Muscle of leg (tissue), 3 donors: ENCODE measurements at regions not wholly inside any gene's neighbourhood (a gene's known extent, or its start where the extent isn't known, plus 50 kb on each side); places are given as distances from the start of the nearest gene placed in this dataset.

ENCODE experiments used
- DNase-seq: peaks from one replicate; pipeline ENCODE4 v3.0.0; 2013
- H3K27ac ChIP-seq: one replicate; pipeline ENCODE4 v1.5.1; 2013; ENCODE audit warnings: mild to moderate bottlenecking, low read length, control low read depth
- H3K27me3 ChIP-seq: one replicate; pipeline ENCODE4 v1.6.1; 2013; ENCODE audit warnings: low read length; ENCODE audit not compliant: control insufficient read depth, insufficient read depth
- H3K36me3 ChIP-seq: one replicate; pipeline ENCODE4 v1.6.1; 2013; ENCODE audit warnings: low read length; ENCODE audit not compliant: control insufficient read depth, insufficient read depth
- H3K4me1 ChIP-seq: one replicate; pipeline ENCODE4 v1.6.1; 2013; ENCODE audit warnings: low read length; ENCODE audit not compliant: control insufficient read depth, insufficient read depth
- H3K4me3 ChIP-seq: one replicate; pipeline ENCODE4 v1.5.1; 2013; ENCODE audit warnings: low read length, control low read depth
- H3K9me3 ChIP-seq: replicated peaks from 2 replicates; pipeline ENCODE4 v1.6.1; 2013; ENCODE audit warnings: low read depth, low read length; ENCODE audit not compliant: control insufficient read depth
- WGBS: methylation state at CpG from one replicate; pipeline ENCODE4 v1.1.5; 2013; ENCODE audit warnings: missing lambda C conversion rate; ENCODE audit not compliant: insufficient coverage; 5-methylcytosine and 5-hydroxymethylcytosine counted together

GRCh38 chr10:78756604-78757343, 312.0 kb upstream of the ZMIZ1 start:
- peak; percentile 82 for DNase-seq
- Histone ChIP-seq H3K27ac (no peak overlapping the region), H3K4me3 (no peak overlapping the region), H3K4me1 (peaks cover 37% of the 10 kb centered on the region), H3K9me3 (no peaks in the 10 kb centered on the region), H3K27me3 (peaks cover 39% of the 10 kb centered on the region), H3K36me3 (no peaks in the 10 kb centered on the region)
- 59% methylated on average over 12 of the region's 18 CpGs for WGBS

DNA sequence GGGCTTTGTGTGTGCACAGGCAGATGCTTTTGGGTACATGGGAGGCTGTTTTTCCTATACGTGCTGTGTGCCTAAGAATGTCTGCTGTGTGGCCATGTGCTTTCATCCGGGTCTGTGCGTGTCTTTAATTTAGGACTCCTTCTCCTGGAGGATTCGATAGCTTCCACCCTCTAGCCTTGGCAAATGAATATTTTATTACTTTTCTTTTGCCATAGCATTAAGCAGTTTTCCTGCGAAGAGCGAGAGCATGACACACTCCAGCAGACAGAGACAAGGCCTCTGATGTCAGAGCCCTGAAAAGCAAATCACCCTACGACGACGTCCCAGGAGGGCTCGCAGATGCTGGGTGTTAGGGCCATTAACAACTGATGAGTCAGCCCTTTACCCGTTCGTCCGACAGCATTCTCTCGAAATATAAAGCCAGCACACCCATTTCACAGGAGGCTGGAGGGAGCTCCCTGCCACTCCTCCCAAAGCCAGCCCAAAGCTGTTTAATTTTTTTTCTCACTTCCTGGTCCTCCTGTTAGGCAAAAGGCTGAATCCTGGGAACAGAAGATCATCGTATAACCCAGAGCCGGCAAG, 311.3 kb upstream of the ZMIZ1 start:
- H3K4me3 ChIP-seq, result no peak overlapping the region
- H3K9me3 ChIP-seq, result no peaks in the 10 kb centered on the region
- H3K27me3 ChIP-seq, result peaks cover 33% of the 10 kb centered on the region
- H3K4me1 ChIP-seq, result peaks cover 37% of the 10 kb centered on the region
- no peaks in the 10 kb centered on the region for H3K36me3 ChIP-seq
- no peak overlapping the region for H3K27ac ChIP-seq
- DNase-seq, result no peak
- 47% methylated on average over 10 of the region's 16 CpGs for WGBS

DNA sequence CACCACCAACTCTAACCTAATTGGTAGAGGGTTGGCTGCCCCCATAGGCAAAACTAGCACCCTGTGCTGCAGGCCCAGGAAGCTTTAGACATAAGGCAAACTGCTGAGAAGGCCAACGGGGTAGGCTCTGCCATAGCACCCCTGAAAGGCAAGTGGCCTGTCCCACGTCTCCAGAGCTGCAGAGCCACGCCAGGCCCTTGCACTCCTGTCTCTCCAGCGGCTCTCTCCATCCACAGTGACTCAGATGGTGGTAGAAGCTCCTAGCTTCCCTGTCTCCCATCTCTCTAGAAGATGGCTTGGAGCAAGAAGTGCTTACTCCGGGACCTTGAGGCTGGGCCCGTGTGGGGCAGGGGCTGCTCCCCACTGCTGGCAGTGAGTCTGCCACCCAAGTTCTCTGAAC, 310.6 kb upstream of the ZMIZ1 start:
- DNase-seq, result no peak
- peaks cover 39% of the 10 kb centered on the region for H3K4me1 ChIP-seq
- no peaks in the 10 kb centered on the region for H3K36me3 ChIP-seq
- H3K27me3 ChIP-seq, result peaks cover 27% of the 10 kb centered on the region
- no peak overlapping the region for H3K27ac ChIP-seq
- no peaks in the 10 kb centered on the region for H3K9me3 ChIP-seq
- WGBS, result 94% methylated on average over 5 of the region's 6 CpGs
- no peak overlapping the region for H3K4me3 ChIP-seq

- Histone ChIP-seq H3K9me3 (no peaks in the 10 kb centered on the region), H3K27ac (no peak overlapping the region), H3K4me1 (peaks cover 48% of the 10 kb centered on the region), H3K27me3 (peaks cover 15% of the 10 kb centered on the region), H3K4me3 (no peak overlapping the region), H3K36me3 (no peaks in the 10 kb centered on the region)
- 77% methylated on average over 3 of the region's 5 CpGs for WGBS
- DNase-seq, result no peak
Observed at GRCh38 chr10:78759456-78760120, 309.2 kb upstream of the ZMIZ1 start.

- WGBS, result 80% methylated on average over 7 of the region's 8 CpGs
- DNase-seq, result no peak
- Histone ChIP-seq H3K9me3 (no peaks in the 10 kb centered on the region), H3K27ac (no peak overlapping the region), H3K27me3 (peaks cover 16% of the 10 kb centered on the region), H3K4me1 (peaks cover 39% of the 10 kb centered on the region), H3K36me3 (no peaks in the 10 kb centered on the region), H3K4me3 (no peak overlapping the region)
Observed at GRCh38 chr10:78760463-78761310, 308.1 kb upstream of the ZMIZ1 start.

DNA sequence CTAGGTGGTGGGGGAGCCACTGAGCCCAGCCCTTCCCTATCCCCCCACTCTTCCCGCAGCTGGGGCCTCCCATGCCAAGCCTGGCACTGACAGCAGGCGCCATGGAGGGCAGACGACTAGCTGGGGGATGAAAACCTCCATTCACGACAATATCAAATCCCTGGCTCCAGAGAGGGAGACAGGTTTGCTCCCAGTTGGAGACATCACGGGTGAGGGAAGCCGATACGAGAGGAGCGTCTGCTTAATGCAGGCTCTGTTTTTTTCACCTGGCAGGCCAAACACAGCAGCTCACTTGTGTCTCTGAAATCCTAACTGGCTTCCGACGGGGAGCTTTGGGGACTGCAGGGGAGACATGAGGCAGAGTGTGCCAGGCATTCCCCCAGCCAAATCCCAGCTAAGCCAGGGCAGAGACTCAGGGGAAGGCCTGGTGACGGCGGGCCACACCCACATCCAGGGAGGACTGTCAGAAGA, 307.4 kb upstream of the ZMIZ1 start:
- Histone ChIP-seq H3K4me3 (no peak overlapping the region), H3K4me1 (peaks cover 41% of the 10 kb centered on the region), H3K36me3 (no peaks in the 10 kb centered on the region), H3K9me3 (no peaks in the 10 kb centered on the region), H3K27ac (no peak overlapping the region), H3K27me3 (peaks cover 16% of the 10 kb centered on the region)
- peak; percentile 63 for DNase-seq
- 66% methylated on average over 8 of the region's 12 CpGs for WGBS

DNA sequence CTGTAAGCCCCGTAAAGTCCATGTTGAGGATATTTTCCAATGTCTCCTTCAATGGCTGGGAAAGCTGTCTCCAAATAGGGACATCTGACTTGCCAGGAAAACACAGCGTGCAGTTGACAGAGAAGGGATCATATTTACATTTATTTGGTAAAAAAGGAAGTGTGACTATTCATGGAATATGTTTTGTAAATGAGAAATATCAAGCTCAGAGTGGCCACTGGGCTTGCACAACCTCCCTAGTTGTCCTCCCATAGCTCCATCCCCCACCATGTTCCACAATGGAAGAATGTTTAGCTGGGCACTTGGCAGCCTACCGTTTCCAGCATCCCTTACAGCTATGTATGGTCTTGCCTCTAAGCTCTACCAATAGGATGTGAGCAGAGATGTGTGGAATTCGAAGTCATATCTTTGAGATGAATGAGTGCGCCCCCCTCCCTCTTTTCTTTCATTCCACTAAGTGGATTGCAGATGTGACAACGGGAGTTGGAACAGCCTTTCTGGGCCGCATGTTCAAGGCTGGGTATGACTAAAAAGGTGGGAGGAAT, 306.6 kb upstream of the ZMIZ1 start:
- Histone ChIP-seq H3K27ac (no peak overlapping the region), H3K36me3 (no peaks in the 10 kb centered on the region), H3K9me3 (no peaks in the 10 kb centered on the region), H3K4me1 (peaks cover 35% of the 10 kb centered on the region), H3K27me3 (peaks cover 16% of the 10 kb centered on the region), H3K4me3 (no peak overlapping the region)
- no peak for DNase-seq
- no CpG with 5 or more reads among the region's 7 CpGs for WGBS

- no peaks in the 10 kb centered on the region for H3K36me3 ChIP-seq
- no peaks in the 10 kb centered on the region for H3K9me3 ChIP-seq
- 60% methylated on average over 1 of the region's 6 CpGs for WGBS
- peaks cover 36% of the 10 kb centered on the region for H3K4me1 ChIP-seq
- H3K27me3 ChIP-seq, result peaks cover 8% of the 10 kb centered on the region
- peak overlapping the region; percentile 78 for H3K27ac ChIP-seq
- no peak overlapping the region for H3K4me3 ChIP-seq
- no peak for DNase-seq
Observed at GRCh38 chr10:78763234-78763633, 305.5 kb upstream of the ZMIZ1 start.

DNA sequence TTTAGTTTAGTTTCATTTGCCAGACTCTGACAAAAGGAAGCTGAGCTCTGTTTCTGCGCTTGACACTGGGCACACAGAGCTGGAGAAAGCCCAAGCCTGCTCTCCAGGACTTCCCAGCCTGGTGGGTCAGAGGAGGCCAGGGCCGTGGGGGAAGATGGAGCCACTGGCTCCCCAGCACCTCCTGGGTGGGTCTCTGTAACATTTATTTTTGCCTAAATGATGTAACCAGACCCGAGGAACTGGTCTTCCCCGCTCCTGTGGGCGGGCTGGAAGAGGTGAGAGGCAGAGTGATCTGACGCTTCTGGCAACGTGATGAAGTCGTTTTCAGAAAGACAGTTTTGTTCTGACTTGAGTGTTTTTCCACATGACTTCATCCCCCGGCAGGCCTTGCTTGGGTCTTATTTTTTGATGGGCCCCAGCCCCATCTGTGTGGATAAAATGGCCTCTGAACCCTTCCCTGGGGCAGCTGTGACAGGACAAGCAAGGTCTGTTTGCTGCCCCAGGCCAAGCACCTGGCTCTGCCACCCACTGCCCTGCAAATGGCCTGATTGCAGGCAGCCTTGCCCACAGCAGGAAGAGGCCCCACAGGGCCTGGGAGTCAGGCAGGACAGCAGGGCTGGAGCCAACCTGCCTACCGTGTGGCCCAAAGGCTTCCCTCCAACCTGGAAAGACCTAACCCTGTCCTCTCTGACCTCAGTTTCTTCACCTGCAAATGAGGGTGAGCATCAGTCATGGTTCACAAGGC, 304.9 kb upstream of the ZMIZ1 start:
- no peaks in the 10 kb centered on the region for H3K36me3 ChIP-seq
- no peak overlapping the region for H3K4me3 ChIP-seq
- H3K9me3 ChIP-seq, result no peaks in the 10 kb centered on the region
- peak overlapping the region; percentile 78 for H3K27ac ChIP-seq
- WGBS, result 35% methylated on average over 9 of the region's 10 CpGs
- peaks cover 39% of the 10 kb centered on the region for H3K4me1 ChIP-seq
- peaks cover 7% of the 10 kb centered on the region for H3K27me3 ChIP-seq
- DNase-seq, result peak; percentile 95
